ENCODE measurements at regions not wholly inside any gene's neighbourhood (a gene's known extent, or its start where the extent isn't known, plus 50 kb on each side); places are given as distances from the start of the nearest gene placed in this dataset.

DNA sequence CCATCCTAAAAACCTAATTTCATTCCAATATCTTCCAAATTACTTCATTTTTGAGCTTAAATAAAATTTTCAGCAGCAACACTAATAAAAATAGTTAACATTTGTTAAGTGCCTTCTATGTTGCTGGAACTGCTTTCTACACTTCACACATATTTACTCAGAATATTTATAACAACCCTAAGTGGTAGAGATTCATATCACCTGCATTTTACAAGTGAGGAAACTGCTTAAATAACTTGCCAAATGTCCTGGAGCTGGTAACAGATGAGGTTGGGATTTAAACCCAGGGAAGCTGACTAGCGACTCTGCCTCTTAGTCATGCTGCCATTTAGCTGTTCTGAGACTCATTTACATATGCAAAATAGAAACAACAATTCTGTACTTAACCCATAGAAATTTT, 86.1 kb upstream of the PBX1 start:
- TF ChIP-seq, protein P1, sequence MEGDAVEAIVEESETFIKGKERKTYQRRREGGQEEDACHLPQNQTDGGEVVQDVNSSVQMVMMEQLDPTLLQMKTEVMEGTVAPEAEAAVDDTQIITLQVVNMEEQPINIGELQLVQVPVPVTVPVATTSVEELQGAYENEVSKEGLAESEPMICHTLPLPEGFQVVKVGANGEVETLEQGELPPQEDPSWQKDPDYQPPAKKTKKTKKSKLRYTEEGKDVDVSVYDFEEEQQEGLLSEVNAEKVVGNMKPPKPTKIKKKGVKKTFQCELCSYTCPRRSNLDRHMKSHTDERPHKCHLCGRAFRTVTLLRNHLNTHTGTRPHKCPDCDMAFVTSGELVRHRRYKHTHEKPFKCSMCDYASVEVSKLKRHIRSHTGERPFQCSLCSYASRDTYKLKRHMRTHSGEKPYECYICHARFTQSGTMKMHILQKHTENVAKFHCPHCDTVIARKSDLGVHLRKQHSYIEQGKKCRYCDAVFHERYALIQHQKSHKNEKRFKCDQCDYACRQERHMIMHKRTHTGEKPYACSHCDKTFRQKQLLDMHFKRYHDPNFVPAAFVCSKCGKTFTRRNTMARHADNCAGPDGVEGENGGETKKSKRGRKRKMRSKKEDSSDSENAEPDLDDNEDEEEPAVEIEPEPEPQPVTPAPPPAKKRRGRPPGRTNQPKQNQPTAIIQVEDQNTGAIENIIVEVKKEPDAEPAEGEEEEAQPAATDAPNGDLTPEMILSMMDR (IDR thresholded peaks at IDR 0.05), result no peak
- no peak for TF ChIP-seq POLR2A (IDR thresholded peaks at IDR 0.05)
